ENCODE measurements at regions not wholly inside any gene's neighbourhood (a gene's known extent, or its start where the extent isn't known, plus 50 kb on each side); places are given as distances from the start of the nearest gene placed in this dataset.
"Not testable (repeated sequence)": the region's sequence is repeated elsewhere in the genome, so short reads cannot be mapped to it uniquely, and the experiment has no call there.

- H3K4me1 Mint-ChIP-seq (ENCODE audit: low read depth) = no peaks in the 10 kb centered on the region
- no peaks in the 10 kb centered on the region for H3K27me3 Mint-ChIP-seq (ENCODE audit: low read depth)
- H3K9me3 Mint-ChIP-seq = peaks cover 3% of the 10 kb centered on the region
- no peak for DNase-seq
- no peak overlapping the region for H3K4me3 Mint-ChIP-seq
- no peaks in the 10 kb centered on the region for H3K36me3 Mint-ChIP-seq (ENCODE audit: low read depth)
- CTCF ChIA-PET = no interaction called here
- no peak overlapping the region for H3K27ac Mint-ChIP-seq
- intact Hi-C loops (cut with micrococcal nuclease) = no loop called here
These were observed 146.4 kb downstream of the ACTR3B start for GRCh38 chr7:152905949-152906348.

GRCh38 chr7:152907042-152907761 lies 147.7 kb downstream of the ACTR3B start:
- Mint-ChIP-seq H3K4me3 (no peak overlapping the region), H3K36me3 (ENCODE audit: low read depth) (no peaks in the 10 kb centered on the region), H3K4me1 (ENCODE audit: low read depth) (no peaks in the 10 kb centered on the region), H3K27ac (no peak overlapping the region), H3K9me3 (no peaks in the 10 kb centered on the region), H3K27me3 (ENCODE audit: low read depth) (no peaks in the 10 kb centered on the region)
- CTCF ChIA-PET = no interaction called here
- no peak for DNase-seq
- intact Hi-C loops (cut with micrococcal nuclease) = no loop called here

- no peaks in the 10 kb centered on the region for H3K4me1 Mint-ChIP-seq (ENCODE audit: low read depth)
- CTCF ChIA-PET = no interaction called here
- H3K9me3 Mint-ChIP-seq = no peaks in the 10 kb centered on the region
- intact Hi-C loops (cut with micrococcal nuclease) = no loop called here
- H3K27ac Mint-ChIP-seq = no peak overlapping the region
- H3K27me3 Mint-ChIP-seq (ENCODE audit: low read depth) = no peaks in the 10 kb centered on the region
- H3K4me3 Mint-ChIP-seq = no peak overlapping the region
- H3K36me3 Mint-ChIP-seq (ENCODE audit: low read depth) = no peaks in the 10 kb centered on the region
- no peak for DNase-seq
These were observed 149.7 kb downstream of the ACTR3B start for GRCh38 chr7:152909280-152909679.

GRCh38 chr7:152909683-152910544 lies 150.4 kb downstream of the ACTR3B start:
- CTCF ChIA-PET = no interaction called here
- Mint-ChIP-seq H3K36me3 (ENCODE audit: low read depth) (no peaks in the 10 kb centered on the region), H3K4me3 (no peak overlapping the region), H3K27me3 (ENCODE audit: low read depth) (no peaks in the 10 kb centered on the region), H3K27ac (no peak overlapping the region), H3K9me3 (no peaks in the 10 kb centered on the region), H3K4me1 (ENCODE audit: low read depth) (no peaks in the 10 kb centered on the region)
- no peak for DNase-seq
- intact Hi-C loops (cut with micrococcal nuclease) = no loop called here

- Mint-ChIP-seq H3K27ac (no peak overlapping the region), H3K4me3 (no peak overlapping the region), H3K36me3 (ENCODE audit: low read depth) (no peaks in the 10 kb centered on the region), H3K27me3 (ENCODE audit: low read depth) (no peaks in the 10 kb centered on the region), H3K4me1 (ENCODE audit: low read depth) (no peaks in the 10 kb centered on the region), H3K9me3 (no peaks in the 10 kb centered on the region)
- intact Hi-C loops (cut with micrococcal nuclease) = no loop called here
- CTCF ChIA-PET = no interaction called here
- no peak for DNase-seq
These were observed 151.1 kb downstream of the ACTR3B start for GRCh38 chr7:152910545-152911225.

- no peak for DNase-seq
- Mint-ChIP-seq H3K4me1 (ENCODE audit: low read depth) (no peaks in the 10 kb centered on the region), H3K4me3 (no peak overlapping the region), H3K36me3 (ENCODE audit: low read depth) (no peaks in the 10 kb centered on the region), H3K27me3 (ENCODE audit: low read depth) (no peaks in the 10 kb centered on the region), H3K27ac (no peak overlapping the region), H3K9me3 (no peaks in the 10 kb centered on the region)
- intact Hi-C loops (cut with micrococcal nuclease) = no loop called here
- CTCF ChIA-PET = no interaction called here
These were observed 151.6 kb downstream of the ACTR3B start for GRCh38 chr7:152911226-152911560.

- H3K9me3 Mint-ChIP-seq = no peaks in the 10 kb centered on the region
- H3K27me3 Mint-ChIP-seq (ENCODE audit: low read depth) = no peaks in the 10 kb centered on the region
- CTCF ChIA-PET = no interaction called here
- no peak for DNase-seq
- H3K27ac Mint-ChIP-seq = no peak overlapping the region
- intact Hi-C loops (cut with micrococcal nuclease) = no loop called here
- no peaks in the 10 kb centered on the region for H3K4me1 Mint-ChIP-seq (ENCODE audit: low read depth)
- no peak overlapping the region for H3K4me3 Mint-ChIP-seq
- H3K36me3 Mint-ChIP-seq (ENCODE audit: low read depth) = no peaks in the 10 kb centered on the region
These were observed 152.4 kb downstream of the ACTR3B start for GRCh38 chr7:152911922-152912321.

GRCh38 chr7:152912511-152912910 lies 153.0 kb downstream of the ACTR3B start:
- CTCF ChIA-PET = no interaction called here
- H3K27ac Mint-ChIP-seq = no peak overlapping the region
- intact Hi-C loops (cut with micrococcal nuclease) = no loop called here

GRCh38 chr7:152913492-152913891 lies 153.9 kb downstream of the ACTR3B start:
- H3K9me3 Mint-ChIP-seq = no peaks in the 10 kb centered on the region
- H3K4me1 Mint-ChIP-seq (ENCODE audit: low read depth) = no peaks in the 10 kb centered on the region
- intact Hi-C loops (cut with micrococcal nuclease) = no loop called here
- no peak for DNase-seq
- no peaks in the 10 kb centered on the region for H3K27me3 Mint-ChIP-seq (ENCODE audit: low read depth)
- CTCF ChIA-PET = no interaction called here
- no peak overlapping the region for H3K27ac Mint-ChIP-seq
- no peaks in the 10 kb centered on the region for H3K36me3 Mint-ChIP-seq (ENCODE audit: low read depth)
- no peak overlapping the region for H3K4me3 Mint-ChIP-seq

More at GRCh38 chr7:152912511-152912910, 153.0 kb downstream of the ACTR3B start:
- Mint-ChIP-seq H3K4me1 (ENCODE audit: low read depth) (no peaks in the 10 kb centered on the region), H3K9me3 (no peaks in the 10 kb centered on the region), H3K4me3 (no peak overlapping the region), H3K27me3 (ENCODE audit: low read depth) (no peaks in the 10 kb centered on the region), H3K36me3 (ENCODE audit: low read depth) (no peaks in the 10 kb centered on the region)
- DNase-seq = no peak

- Mint-ChIP-seq H3K27ac (no peak overlapping the region), H3K9me3 (no peaks in the 10 kb centered on the region), H3K4me1 (ENCODE audit: low read depth) (no peaks in the 10 kb centered on the region), H3K27me3 (ENCODE audit: low read depth) (no peaks in the 10 kb centered on the region), H3K36me3 (ENCODE audit: low read depth) (no peaks in the 10 kb centered on the region), H3K4me3 (no peak overlapping the region)
- no peak for DNase-seq
- CTCF ChIA-PET = no interaction called here
- intact Hi-C loops (cut with micrococcal nuclease) = no loop called here
These were observed 154.7 kb downstream of the ACTR3B start for GRCh38 chr7:152914014-152914844.

- CTCF ChIA-PET; intact Hi-C loops (cut with micrococcal nuclease); H3K36me3 Mint-ChIP-seq (ENCODE audit: low read depth); H3K27ac Mint-ChIP-seq; DNase-seq; H3K4me1 Mint-ChIP-seq (ENCODE audit: low read depth); H3K4me3 Mint-ChIP-seq; H3K27me3 Mint-ChIP-seq (ENCODE audit: low read depth); H3K9me3 Mint-ChIP-seq: not testable (repeated sequence)
These were observed 155.2 kb downstream of the ACTR3B start for GRCh38 chr7:152914845-152915102.

- DNase-seq = no peak
- Mint-ChIP-seq H3K27ac (no peak overlapping the region), H3K27me3 (ENCODE audit: low read depth) (peaks cover 28% of the 10 kb centered on the region), H3K4me1 (ENCODE audit: low read depth) (no peaks in the 10 kb centered on the region), H3K4me3 (no peak overlapping the region), H3K36me3 (ENCODE audit: low read depth) (peaks cover 4% of the 10 kb centered on the region), H3K9me3 (peaks cover 11% of the 10 kb centered on the region)
- intact Hi-C loops (cut with micrococcal nuclease) = no loop called here
- CTCF ChIA-PET = no interaction called here
These were observed 162.9 kb downstream of the ACTR3B start for GRCh38 chr7:152922318-152923081.

Data from activated naive CD4-positive, alpha-beta T cell treated with anti-CD3 and anti-CD28 coated beads for 36 hours (primary cell).